A549 (cell line): ENCODE measurements at regions not wholly inside any gene's neighbourhood (a gene's known extent, or its start where the extent isn't known, plus 50 kb on each side); places are given as distances from the start of the nearest gene placed in this dataset.

Experiments
- ATAC-seq, 2 experiments: fragments of 200-7000 bp in 1 of 2; fragments of >200 bp in 1 of 2; cut with Nextera tagmentation in 1 of 2; cut with Tn5 transposase in 1 of 2; 3 replicates each; pipeline versions ENCODE4 v1.8.0 to v1.9.1; 2018 to 2020; ENCODE audit warnings: mild to moderate bottlenecking in 1 of 2, moderate library complexity in 1 of 2
- CTCF ChIA-PET: fragments of 300-600 bp; sonication (Branson Sonifier 250); formaldehyde crosslinking; extraction: SDS; loops from one replicate; lab custom pipeline; 2021; ENCODE audit warnings: antibody characterized with exemption, inconsistent platforms; lab: Yijun Ruan, JAX
- POLR2A ChIA-PET: fragments of 350-600 bp; formaldehyde crosslinking; extraction: SDS; loops from one replicate; lab custom pipeline; 2021; ENCODE audit warnings: antibody characterized with exemption, inconsistent platforms; lab: Yijun Ruan, JAX
- DNase-seq, 2 experiments: peaks; one replicate each; pipeline versions ENCODE4 v3.0.0 to v3.0.0-alpha.2; 2011 to 2016; ENCODE audit warnings: low read depth in 1 of 2, low spot score in 1 of 2
- FAIRE-seq: peaks from 2 replicates; lab custom pipeline; 2011; peaks lifted over from hg19 to GRCh38; lab: Jason Lieb, UNC
- H3K27ac ChIP-seq, 2 experiments: fragments of >200 bp; sonication (Bioruptor Twin); formaldehyde crosslinking; 3 replicates each; pipeline ENCODE4 v1.5.1; 2016 to 2017
- H3K4me1 ChIP-seq: fragments of >200 bp; sonication (Bioruptor Twin); formaldehyde crosslinking; 3 replicates; pipeline ENCODE4 v1.6.1; 2016
- H3K4me2 ChIP-seq: fragments of >200 bp; sonication (Bioruptor Twin); formaldehyde crosslinking; 3 replicates; pipeline ENCODE4 v1.6.1; 2016
- H3K4me3 ChIP-seq: fragments of >200 bp; sonication (Bioruptor Twin); formaldehyde crosslinking; 3 replicates; pipeline ENCODE4 v1.5.1; 2016
- H3K9me3 ChIP-seq: fragments of >200 bp; sonication (Bioruptor Twin); formaldehyde crosslinking; 3 replicates; pipeline ENCODE4 v1.6.1; 2016
- BHLHE40 ChIP-seq: IDR thresholded peaks from 2 replicates; pipeline ENCODE4 v1.6.1; 2012; ENCODE audit warnings: low read depth, low read length, inconsistent platforms
- CBX8 ChIP-seq: fragments of 200-600 bp; sonication (generic); IDR thresholded peaks from 2 replicates; pipeline ENCODE4 v1.6.1; 2016
- CHD4 ChIP-seq: fragments of 200-600 bp; sonication (generic); IDR thresholded peaks from 2 replicates; pipeline ENCODE4 v1.6.1; 2016; ENCODE audit warnings: antibody characterized with exemption, mild to moderate bottlenecking, borderline replicate concordance
- EHF ChIP-seq: fragments of 250-450 bp; sonication (Bioruptor Pico); IDR thresholded peaks from 2 replicates; pipeline ENCODE4 v1.5.0; 2020; ENCODE audit warnings: mild to moderate bottlenecking
- HEYL ChIP-seq: fragments of 250-450 bp; sonication (Bioruptor Pico); IDR thresholded peaks from 2 replicates; pipeline ENCODE4 v1.8.0; 2021; ENCODE audit warnings: mild to moderate bottlenecking, moderate library complexity
- HOXB13 ChIP-seq: fragments of 250-450 bp; sonication (Bioruptor Pico); IDR thresholded peaks from 2 replicates; pipeline ENCODE4 v1.5.0; 2020; ENCODE audit warnings: low read depth, mild to moderate bottlenecking, moderate library complexity
- JUNB ChIP-seq: fragments of >200 bp; sonication (Bioruptor Twin); formaldehyde crosslinking; IDR thresholded peaks from 2 replicates; pipeline ENCODE4 v1.6.1; 2016
- PHF8 ChIP-seq: fragments of 200-600 bp; sonication (generic); IDR thresholded peaks from 2 replicates; pipeline ENCODE4 v1.6.1; 2016; ENCODE audit warnings: low read depth, mild to moderate bottlenecking, antibody characterized with exemption, moderate library complexity, borderline replicate concordance
- POLR2A ChIP-seq: IDR thresholded peaks from 2 replicates; pipeline ENCODE4 v1.6.1; 2012; ENCODE audit warnings: mild to moderate bottlenecking, low read length
- POLR2AphosphoS2 ChIP-seq: conservative IDR thresholded peaks from 2 replicates; pipeline ENCODE4 v1.6.1; 2012; ENCODE audit warnings: low read length, improper control_type of control experiment, inconsistent platforms
- RAD21 ChIP-seq, 2 experiments: fragments of >200 bp in 1 of 2; sonication (Bioruptor Twin) in 1 of 2; formaldehyde crosslinking in 1 of 2; IDR thresholded peaks in 1 of 2; conservative IDR thresholded peaks in 1 of 2; 2 replicates in 1 of 2; 3 replicates in 1 of 2; pipeline ENCODE4 v1.6.1; 2012 to 2018; ENCODE audit warnings: inconsistent platforms in 1 of 2
- RARB ChIP-seq: fragments of 250-450 bp; sonication (Bioruptor Pico); IDR thresholded peaks from 2 replicates; pipeline ENCODE4 v1.8.0; 2021; ENCODE audit warnings: mild to moderate bottlenecking, moderate library complexity
- RCOR1 ChIP-seq: fragments of 150-350 bp; IDR thresholded peaks from 2 replicates; pipeline ENCODE4 v1.6.1; 2014; ENCODE audit warnings: antibody characterized with exemption, low read length, low read depth
- SREBF2 ChIP-seq: fragments of 450-650 bp; IDR thresholded peaks from 2 replicates; pipeline ENCODE4 v1.6.1; 2014; ENCODE audit warnings: mild to moderate bottlenecking, moderate library complexity
- TP53 ChIP-seq: fragments of 250-450 bp; sonication (Bioruptor Pico); IDR thresholded peaks from 2 replicates; pipeline ENCODE4 v1.5.0; 2021; ENCODE audit warnings: mild to moderate bottlenecking, moderate library complexity
- ZC3H11A ChIP-seq: fragments of 450-650 bp; IDR thresholded peaks from 2 replicates; pipeline ENCODE4 v1.6.1; 2014; ENCODE audit warnings: antibody characterized with exemption, mild to moderate bottlenecking
- ZSCAN20 ChIP-seq: fragments of 250-450 bp; sonication (Bioruptor Pico); IDR thresholded peaks from 2 replicates; pipeline ENCODE4 v1.8.0; 2022; ENCODE audit warnings: mild to moderate bottlenecking, moderate library complexity
- WGBS: methylation state at CpG from one replicate; pipeline ENCODE4 v1.1.6; 2017; ENCODE audit errors: missing lambda C conversion rate; 5-methylcytosine and 5-hydroxymethylcytosine counted together
- TF ChIP-seq, protein P1 (sequence below): fragments of 450-650 bp; IDR thresholded peaks from 2 replicates; pipeline ENCODE4 v1.6.1; 2014; ENCODE audit warnings: antibody characterized with exemption
- TF ChIP-seq, protein P2 (sequence below): IDR thresholded peaks from 2 replicates; pipeline ENCODE4 v1.6.1; 2012; ENCODE audit warnings: low read depth, borderline replicate concordance
- TF ChIP-seq, protein P3 (sequence below): fragments of 250-450 bp; sonication (Bioruptor Pico); IDR thresholded peaks from 2 replicates; pipeline ENCODE4 v1.5.0; 2020; ENCODE audit warnings: low read depth, mild to moderate bottlenecking, moderate library complexity
- TF ChIP-seq, protein P4 (sequence below): fragments of 250-450 bp; sonication (Bioruptor Pico); IDR thresholded peaks from 2 replicates; pipeline ENCODE4 v1.5.0; 2021; ENCODE audit warnings: mild to moderate bottlenecking, moderate library complexity, borderline replicate concordance
- TF ChIP-seq, protein P5 (sequence below): IDR thresholded peaks from 2 replicates; pipeline ENCODE4 v1.6.1; 2012

DNA sequence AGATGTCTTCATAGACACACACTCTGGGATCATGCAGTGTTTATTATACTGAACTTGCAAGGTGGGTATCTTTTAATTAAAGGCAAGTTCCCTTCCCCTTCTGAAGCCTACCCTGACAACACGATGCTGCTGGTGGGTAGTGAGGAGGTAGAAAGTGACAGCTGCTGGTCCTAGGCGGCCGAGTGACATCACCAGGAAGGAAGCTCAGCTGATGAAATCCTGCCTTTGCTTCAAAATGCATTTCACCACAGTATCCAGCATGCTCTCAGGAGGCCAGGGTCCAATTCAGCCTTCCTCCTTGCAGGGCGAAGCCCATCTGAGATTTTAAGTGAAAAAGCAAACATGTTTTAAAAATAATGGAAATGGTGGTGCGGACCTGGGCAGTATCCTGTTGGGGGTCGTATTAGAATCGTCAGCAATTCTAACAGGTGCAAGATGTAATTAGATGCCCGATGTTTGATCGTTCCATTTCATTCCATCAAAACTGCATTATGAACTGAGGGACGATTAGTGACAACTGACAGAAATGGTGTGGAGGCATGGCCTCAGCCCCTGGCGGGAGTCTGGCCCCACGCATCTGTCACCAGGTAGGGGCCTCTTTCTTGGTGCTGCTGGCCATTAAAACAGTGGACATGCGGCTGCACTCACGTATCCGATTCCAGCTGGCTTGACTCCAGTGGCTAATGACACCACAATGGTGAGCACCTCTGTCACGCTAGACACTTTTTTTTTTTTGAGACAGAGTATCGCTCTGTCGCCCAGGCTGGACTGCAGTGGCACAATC is 324.8 kb upstream of the C1orf174 start:
- H3K4me3 ChIP-seq: no peak overlapping the region
- TF ChIP-seq HEYL (no peak), TP53 (CRISPR knock-in tag) (no peak), SREBF2 (no peak), ZSCAN20 (CRISPR knock-in tag) (no peak), RARB (CRISPR knock-in tag) (no peak), PHF8 (no peak), POLR2AphosphoS2 (no peak), POLR2A (no peak), RAD21 (conservative IDR thresholded peaks at IDR 0.05 in 1 of 2, IDR thresholded peaks at IDR 0.05 in 1 of 2) (no peak), EHF (CRISPR knock-in tag) (no peak), CHD4 (no peak), ZC3H11A (no peak), BHLHE40 (no peak), RCOR1 (no peak)
- TF ChIP-seq, protein P1, sequence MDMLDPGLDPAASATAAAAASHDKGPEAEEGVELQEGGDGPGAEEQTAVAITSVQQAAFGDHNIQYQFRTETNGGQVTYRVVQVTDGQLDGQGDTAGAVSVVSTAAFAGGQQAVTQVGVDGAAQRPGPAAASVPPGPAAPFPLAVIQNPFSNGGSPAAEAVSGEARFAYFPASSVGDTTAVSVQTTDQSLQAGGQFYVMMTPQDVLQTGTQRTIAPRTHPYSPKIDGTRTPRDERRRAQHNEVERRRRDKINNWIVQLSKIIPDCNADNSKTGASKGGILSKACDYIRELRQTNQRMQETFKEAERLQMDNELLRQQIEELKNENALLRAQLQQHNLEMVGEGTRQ: no peak
- TF ChIP-seq, protein P2, sequence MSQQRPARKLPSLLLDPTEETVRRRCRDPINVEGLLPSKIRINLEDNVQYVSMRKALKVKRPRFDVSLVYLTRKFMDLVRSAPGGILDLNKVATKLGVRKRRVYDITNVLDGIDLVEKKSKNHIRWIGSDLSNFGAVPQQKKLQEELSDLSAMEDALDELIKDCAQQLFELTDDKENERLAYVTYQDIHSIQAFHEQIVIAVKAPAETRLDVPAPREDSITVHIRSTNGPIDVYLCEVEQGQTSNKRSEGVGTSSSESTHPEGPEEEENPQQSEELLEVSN: no peak
- TF ChIP-seq, protein P3, sequence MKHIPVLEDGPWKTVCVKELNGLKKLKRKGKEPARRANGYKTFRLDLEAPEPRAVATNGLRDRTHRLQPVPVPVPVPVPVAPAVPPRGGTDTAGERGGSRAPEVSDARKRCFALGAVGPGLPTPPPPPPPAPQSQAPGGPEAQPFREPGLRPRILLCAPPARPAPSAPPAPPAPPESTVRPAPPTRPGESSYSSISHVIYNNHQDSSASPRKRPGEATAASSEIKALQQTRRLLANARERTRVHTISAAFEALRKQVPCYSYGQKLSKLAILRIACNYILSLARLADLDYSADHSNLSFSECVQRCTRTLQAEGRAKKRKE (CRISPR knock-in tag): no peak
- FAIRE-seq (no peak), DNase-seq (no peak), ATAC-seq (no peak)
- POLR2A ChIA-PET: no interaction called here
- 28% methylated on average over 18 of the region's 18 CpGs for WGBS
- CTCF ChIA-PET: no interaction called here
- H3K4me2 ChIP-seq: no peak overlapping the region
- H3K27ac ChIP-seq: no peak overlapping the region
- no peaks in the 10 kb centered on the region for H3K4me1 ChIP-seq
- H3K9me3 ChIP-seq: no peaks in the 10 kb centered on the region

DNA sequence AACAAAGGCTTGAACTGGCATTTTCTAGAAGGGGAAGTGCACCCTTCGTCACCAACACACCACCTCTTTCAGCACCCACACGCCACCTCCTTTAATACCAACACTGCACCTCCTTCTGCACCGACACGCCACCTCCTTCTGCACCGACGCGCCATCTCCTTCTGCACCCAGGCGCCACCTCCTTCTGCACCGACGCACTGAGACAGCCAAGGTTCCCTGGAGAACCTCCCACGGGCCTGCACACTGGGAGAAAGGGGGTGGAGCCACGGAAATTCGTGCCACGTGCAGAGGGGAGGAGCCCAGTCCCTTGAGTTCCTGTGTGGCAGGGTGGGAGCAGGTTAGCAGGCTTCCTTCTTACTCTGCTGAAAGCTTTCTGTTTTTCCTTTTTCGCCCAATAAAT is 327.9 kb upstream of the C1orf174 start:
- ChIA-PET POLR2A (no interaction called here), CTCF (no interaction called here)
- DNase-seq (peak; percentile 4 to 18), ATAC-seq (peak in 1 of 2 experiments; percentile 32; a peak in 1 of 6 replicates), FAIRE-seq (no peak)
- Histone ChIP-seq H3K4me1 (no peaks in the 10 kb centered on the region), H3K4me3 (no peak overlapping the region), H3K9me3 (no peaks in the 10 kb centered on the region), H3K4me2 (peak overlapping the region; percentile 18; the same call in 1 of the 3 replicates), H3K27ac (no peak overlapping the region)
- WGBS: 18% methylated on average over 15 of the region's 15 CpGs
- no peak for TF ChIP-seq JUNB
- no peak for TF ChIP-seq ZSCAN20 (CRISPR knock-in tag)
- TF ChIP-seq, protein P4, sequence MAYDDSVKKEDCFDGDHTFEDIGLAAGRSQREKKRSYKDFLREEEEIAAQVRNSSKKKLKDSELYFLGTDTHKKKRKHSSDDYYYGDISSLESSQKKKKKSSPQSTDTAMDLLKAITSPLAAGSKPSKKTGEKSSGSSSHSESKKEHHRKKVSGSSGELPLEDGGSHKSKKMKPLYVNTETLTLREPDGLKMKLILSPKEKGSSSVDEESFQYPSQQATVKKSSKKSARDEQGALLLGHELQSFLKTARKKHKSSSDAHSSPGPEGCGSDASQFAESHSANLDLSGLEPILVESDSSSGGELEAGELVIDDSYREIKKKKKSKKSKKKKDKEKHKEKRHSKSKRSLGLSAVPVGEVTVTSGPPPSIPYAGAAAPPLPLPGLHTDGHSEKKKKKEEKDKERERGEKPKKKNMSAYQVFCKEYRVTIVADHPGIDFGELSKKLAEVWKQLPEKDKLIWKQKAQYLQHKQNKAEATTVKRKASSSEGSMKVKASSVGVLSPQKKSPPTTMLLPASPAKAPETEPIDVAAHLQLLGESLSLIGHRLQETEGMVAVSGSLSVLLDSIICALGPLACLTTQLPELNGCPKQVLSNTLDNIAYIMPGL: no peak
- TF ChIP-seq, protein P5, sequence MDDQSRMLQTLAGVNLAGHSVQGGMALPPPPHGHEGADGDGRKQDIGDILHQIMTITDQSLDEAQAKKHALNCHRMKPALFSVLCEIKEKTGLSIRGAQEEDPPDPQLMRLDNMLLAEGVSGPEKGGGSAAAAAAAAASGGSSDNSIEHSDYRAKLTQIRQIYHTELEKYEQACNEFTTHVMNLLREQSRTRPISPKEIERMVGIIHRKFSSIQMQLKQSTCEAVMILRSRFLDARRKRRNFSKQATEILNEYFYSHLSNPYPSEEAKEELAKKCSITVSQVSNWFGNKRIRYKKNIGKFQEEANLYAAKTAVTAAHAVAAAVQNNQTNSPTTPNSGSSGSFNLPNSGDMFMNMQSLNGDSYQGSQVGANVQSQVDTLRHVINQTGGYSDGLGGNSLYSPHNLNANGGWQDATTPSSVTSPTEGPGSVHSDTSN: no peak
- TF ChIP-seq BHLHE40: no peak
- TF ChIP-seq POLR2A: no peak
- no peak for TF ChIP-seq CBX8
- no peak for TF ChIP-seq PHF8
- no peak for TF ChIP-seq HOXB13 (CRISPR knock-in tag)
- no peak for TF ChIP-seq TP53 (CRISPR knock-in tag)
- TF ChIP-seq, all 56 proteins: peak for 0
